HTR-8/SVneo (cell line): ENCODE measurements at regions not wholly inside any gene's neighbourhood (a gene's known extent, or its start where the extent isn't known, plus 50 kb on each side); places are given as distances from the start of the nearest gene placed in this dataset.
A peak's percentile ranks its signal among the peaks of the same experiment; 100 is the strongest.

Source experiments
- DNase-seq: peaks from one replicate; pipeline ENCODE4 v3.0.0; 2011; ENCODE audit warnings: low spot score, mixed read lengths; ENCODE audit not compliant: insufficient read length
- FAIRE-seq: peaks from 2 replicates; lab custom pipeline; 2011; peaks lifted over from hg19 to GRCh38; lab: Jason Lieb, UNC

- DNase-seq (no peak), FAIRE-seq (no peak)
Measured at GRCh38 chr2:220072669-220073220, 445.3 kb downstream of the SLC4A3 start.

- no peak for DNase-seq
- FAIRE-seq = no peak
Measured at GRCh38 chr2:220075835-220076234, 448.4 kb downstream of the SLC4A3 start.

GRCh38 chr2:220076734-220077133 is 449.3 kb downstream of the SLC4A3 start:
- FAIRE-seq (no peak), DNase-seq (no peak)

GRCh38 chr2:220077488-220077887 is 450.1 kb downstream of the SLC4A3 start:
- no peak for DNase-seq

GRCh38 chr2:220078439-220078838 is 451.0 kb downstream of the SLC4A3 start:
- FAIRE-seq (no peak), DNase-seq (no peak)

More at GRCh38 chr2:220077488-220077887, 450.1 kb downstream of the SLC4A3 start:
- FAIRE-seq = no peak

- DNase-seq = no peak
- FAIRE-seq = no peak
Measured at GRCh38 chr2:220079595-220079994, 452.2 kb downstream of the SLC4A3 start.

GRCh38 chr2:220081171-220081570 is 453.7 kb downstream of the SLC4A3 start:
- FAIRE-seq = no peak

GRCh38 chr2:220090050-220090449 is 462.6 kb downstream of the SLC4A3 start:
- FAIRE-seq (no peak), DNase-seq (peak; percentile 20)

More at GRCh38 chr2:220081171-220081570, 453.7 kb downstream of the SLC4A3 start:
- no peak for DNase-seq

- DNase-seq (peak; percentile 8), FAIRE-seq (peak; percentile 71)
Measured at GRCh38 chr2:220096406-220096805, 469.0 kb downstream of the SLC4A3 start.

- no peak for FAIRE-seq
- DNase-seq = no peak
Measured at GRCh38 chr2:220101980-220102379, 474.6 kb downstream of the SLC4A3 start.

- FAIRE-seq (no peak), DNase-seq (no peak)
Measured at GRCh38 chr2:220103596-220103995, 476.2 kb downstream of the SLC4A3 start.

- peak; percentile 92 for FAIRE-seq
- DNase-seq = peak; percentile 69
Measured at GRCh38 chr2:220104871-220105351, 477.5 kb downstream of the SLC4A3 start.

GRCh38 chr2:220106065-220106464 is 478.6 kb downstream of the SLC4A3 start:
- DNase-seq = no peak
- no peak for FAIRE-seq

- no peak for DNase-seq
- no peak for FAIRE-seq
Measured at GRCh38 chr2:220107380-220107791, 480.0 kb downstream of the SLC4A3 start.

GRCh38 chr2:220114443-220114842 is 487.0 kb downstream of the SLC4A3 start:
- FAIRE-seq = no peak
- DNase-seq = no peak

- FAIRE-seq = no peak
Measured at GRCh38 chr2:220117025-220117424, 489.6 kb downstream of the SLC4A3 start.

GRCh38 chr2:220120041-220120440 is 492.6 kb downstream of the SLC4A3 start:
- DNase-seq (no peak), FAIRE-seq (no peak)

More at GRCh38 chr2:220117025-220117424, 489.6 kb downstream of the SLC4A3 start:
- DNase-seq = no peak

- no peak for DNase-seq
Measured at GRCh38 chr2:220123751-220124150, 496.3 kb downstream of the SLC4A3 start.

GRCh38 chr2:220125551-220125950 is 498.1 kb downstream of the SLC4A3 start:
- DNase-seq (no peak), FAIRE-seq (no peak)

More at GRCh38 chr2:220123751-220124150, 496.3 kb downstream of the SLC4A3 start:
- FAIRE-seq = no peak

- FAIRE-seq (no peak), DNase-seq (no peak)
Measured at GRCh38 chr2:220127311-220127710, 499.9 kb downstream of the SLC4A3 start.

- no peak for FAIRE-seq
- no peak for DNase-seq
Measured at GRCh38 chr2:220127876-220128275, 500.4 kb downstream of the SLC4A3 start.

GRCh38 chr2:220129391-220129790 is 502.0 kb downstream of the SLC4A3 start:
- DNase-seq (no peak), FAIRE-seq (no peak)
